ENCODE measurements at regions not wholly inside any gene's neighbourhood (a gene's known extent, or its start where the extent isn't known, plus 50 kb on each side); places are given as distances from the start of the nearest gene placed in this dataset.

GRCh38 chr7:106177738-106178592 lies 65.9 kb upstream of the SYPL1 start:
- TF ChIP-seq PRDM15 (CRISPR knock-in tag; IDR thresholded peaks at IDR 0.05) (no peak), CDX4 (CRISPR knock-in tag; IDR thresholded peaks at IDR 0.05; ENCODE audit: borderline replicate concordance) (no peak), MXD4 (CRISPR knock-in tag; IDR thresholded peaks at IDR 0.05; ENCODE audit: borderline replicate concordance) (no peak), ELF4 (CRISPR knock-in tag; IDR thresholded peaks at IDR 0.05; ENCODE audit: low read depth) (no peak), ZNF317 (CRISPR knock-in tag; IDR thresholded peaks at IDR 0.05; ENCODE audit: borderline replicate concordance, low read depth) (no peak), ZNF232 (CRISPR knock-in tag; IDR thresholded peaks at IDR 0.05) (no peak), ARID4B (CRISPR knock-in tag; IDR thresholded peaks at IDR 0.05; ENCODE audit: borderline replicate concordance) (no peak), PRRX2 (CRISPR knock-in tag; IDR thresholded peaks at IDR 0.05) (no peak), AFF4 (CRISPR knock-in tag; IDR thresholded peaks at IDR 0.05; ENCODE audit: borderline replicate concordance) (no peak), ZNF416 (CRISPR knock-in tag; IDR thresholded peaks at IDR 0.05) (no peak), IRF2 (CRISPR knock-in tag; IDR thresholded peaks at IDR 0.05; ENCODE audit: borderline replicate concordance, low read depth) (no peak), TEAD4 (CRISPR knock-in tag; IDR thresholded peaks at IDR 0.05) (no peak), HMGA2 (CRISPR knock-in tag; IDR thresholded peaks at IDR 0.05) (no peak)
- Mint-ChIP-seq H3K4me3 (no peak overlapping the region), H3K4me1 (peaks cover 32% of the 10 kb centered on the region), H3K27me3 (ENCODE audit: low read depth) (no peaks in the 10 kb centered on the region), H3K27ac (no peak overlapping the region), H3K9me3 (peaks cover 4% of the 10 kb centered on the region), H3K36me3 (no peaks in the 10 kb centered on the region)
- ChIA-PET CTCF (interaction anchor here (0.9 to 2.3 kb wide), 10 partner anchors 9 to 602 kb away, joined by 3 to 27 read pairs (median 10); partner anchors contain the start of genes CCDC71L and NAMPT), POLR2A (interaction anchor here (1.6 to 2.1 kb wide), 2 partner anchors 107 to 482 kb away, joined by 4 to 5 read pairs; partner anchors contain the start of gene NAMPT)
- no peak for ATAC-seq
- DNase-seq (ENCODE audit: low spot score), result no peak

Data from WTC11 (cell line).